Neuron (in vitro differentiated cells): ENCODE measurements at regions not wholly inside any gene's neighbourhood (a gene's known extent, or its start where the extent isn't known, plus 50 kb on each side); places are given as distances from the start of the nearest gene placed in this dataset.

Source experiments
- H2AFZ ChIP-seq: one replicate; pipeline ENCODE4 v1.6.1; 2013; ENCODE audit warnings: low read depth, mild to moderate bottlenecking, inconsistent platforms, low read length, moderate library complexity
- H3K27me3 ChIP-seq: one replicate; pipeline ENCODE4 v1.6.1; 2013; ENCODE audit warnings: low read length; ENCODE audit not compliant: insufficient read depth
- H3K36me3 ChIP-seq: one replicate; pipeline ENCODE4 v1.6.1; 2013; ENCODE audit warnings: low read length; ENCODE audit not compliant: insufficient read depth
- H3K4me1 ChIP-seq: one replicate; pipeline ENCODE4 v1.6.1; 2013; ENCODE audit warnings: low read length; ENCODE audit not compliant: insufficient read depth
- H3K4me3 ChIP-seq: 2 replicates; pipeline ENCODE4 v1.5.1; 2013; ENCODE audit warnings: mild to moderate bottlenecking, low read length, moderate library complexity
- H3K9me3 ChIP-seq: one replicate; pipeline ENCODE4 v1.6.1; 2013; ENCODE audit warnings: low read length

DNA sequence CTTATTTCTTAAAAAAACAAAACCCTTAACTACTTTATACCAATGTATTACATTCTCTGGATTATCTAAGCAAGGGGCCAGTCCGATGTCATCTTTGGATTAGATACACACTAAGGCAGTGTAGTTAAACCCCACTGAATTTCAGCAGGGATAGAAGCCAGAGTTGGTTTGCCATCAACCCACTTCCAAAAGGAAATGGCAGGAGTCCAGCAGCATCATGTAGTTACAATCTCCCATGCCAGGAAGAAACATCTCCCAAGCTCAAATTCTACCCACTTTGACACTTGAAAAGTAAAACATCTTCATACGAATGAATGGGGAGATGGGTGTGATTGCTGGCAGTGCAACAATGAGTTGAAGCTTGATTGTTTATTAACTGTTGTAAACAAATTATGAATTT lies 203.5 kb upstream of the PLXNC1 start:
- Histone ChIP-seq H3K4me1 (no peaks in the 10 kb centered on the region), H3K27me3 (no peaks in the 10 kb centered on the region), H3K36me3 (no peaks in the 10 kb centered on the region)

GRCh38 chr12:93946542-93947150 lies 201.7 kb upstream of the PLXNC1 start:
- H3K27me3 ChIP-seq = no peaks in the 10 kb centered on the region
- no peaks in the 10 kb centered on the region for H3K36me3 ChIP-seq
- H2AFZ ChIP-seq = no peak overlapping the region
- no peaks in the 10 kb centered on the region for H3K4me1 ChIP-seq
- peaks cover 3% of the 10 kb centered on the region for H3K9me3 ChIP-seq
- H3K4me3 ChIP-seq = no peak overlapping the region

More for the DNA sequence above, 203.5 kb upstream of the PLXNC1 start:
- Histone ChIP-seq H3K4me3 (no peak overlapping the region), H2AFZ (no peak overlapping the region), H3K9me3 (peaks cover 3% of the 10 kb centered on the region)

DNA sequence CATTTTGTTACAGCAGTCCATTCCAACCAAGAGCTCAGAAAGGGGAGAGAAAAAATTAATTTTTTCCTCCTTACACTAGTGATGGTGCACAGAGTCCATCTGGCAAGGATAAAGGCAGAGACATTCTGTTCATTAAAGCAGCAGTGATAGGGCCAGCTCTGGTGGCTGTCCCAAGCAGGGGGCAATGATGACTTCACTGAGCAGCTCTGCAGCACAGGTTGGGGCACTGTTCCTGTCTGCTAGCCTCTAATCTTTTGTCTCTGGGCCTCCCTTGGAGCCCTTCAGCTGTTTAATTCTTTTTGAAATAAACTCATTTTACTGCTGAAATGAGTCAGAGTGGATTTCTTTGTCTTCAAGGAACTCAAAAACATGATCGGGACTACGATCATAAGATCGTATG lies 200.9 kb upstream of the PLXNC1 start:
- no peak overlapping the region for H3K4me3 ChIP-seq
- H3K27me3 ChIP-seq = no peaks in the 10 kb centered on the region
- no peaks in the 10 kb centered on the region for H3K36me3 ChIP-seq
- peaks cover 3% of the 10 kb centered on the region for H3K9me3 ChIP-seq
- H2AFZ ChIP-seq = no peak overlapping the region
- H3K4me1 ChIP-seq = no peaks in the 10 kb centered on the region

- Histone ChIP-seq H3K4me3 (no peak overlapping the region), H3K27me3 (peaks cover 5% of the 10 kb centered on the region), H3K9me3 (peaks cover 3% of the 10 kb centered on the region), H3K4me1 (no peaks in the 10 kb centered on the region), H2AFZ (no peak overlapping the region), H3K36me3 (no peaks in the 10 kb centered on the region)
Observed at GRCh38 chr12:93950311-93950710, 198.1 kb upstream of the PLXNC1 start.

GRCh38 chr12:93954166-93955112 lies 193.9 kb upstream of the PLXNC1 start:
- H3K4me3 ChIP-seq = no peak overlapping the region
- H3K9me3 ChIP-seq = peaks cover 1% of the 10 kb centered on the region
- H3K27me3 ChIP-seq = peaks cover 5% of the 10 kb centered on the region
- H2AFZ ChIP-seq = no peak overlapping the region
- no peaks in the 10 kb centered on the region for H3K36me3 ChIP-seq
- H3K4me1 ChIP-seq = no peaks in the 10 kb centered on the region

- Histone ChIP-seq H3K4me3 (no peak overlapping the region), H3K9me3 (no peaks in the 10 kb centered on the region), H3K4me1 (no peaks in the 10 kb centered on the region), H3K36me3 (no peaks in the 10 kb centered on the region), H2AFZ (no peak overlapping the region), H3K27me3 (peaks cover 5% of the 10 kb centered on the region)
Observed at GRCh38 chr12:93956551-93956950, 191.8 kb upstream of the PLXNC1 start.

- no peaks in the 10 kb centered on the region for H3K4me1 ChIP-seq
- no peak overlapping the region for H2AFZ ChIP-seq
- H3K27me3 ChIP-seq = peaks cover 5% of the 10 kb centered on the region
- no peak overlapping the region for H3K4me3 ChIP-seq
- no peaks in the 10 kb centered on the region for H3K36me3 ChIP-seq
- H3K9me3 ChIP-seq = no peaks in the 10 kb centered on the region
Observed at GRCh38 chr12:93957168-93957567, 191.2 kb upstream of the PLXNC1 start.

GRCh38 chr12:93957870-93958269 lies 190.5 kb upstream of the PLXNC1 start:
- peaks cover 5% of the 10 kb centered on the region for H3K27me3 ChIP-seq
- H3K4me1 ChIP-seq = no peaks in the 10 kb centered on the region
- H2AFZ ChIP-seq = no peak overlapping the region
- H3K9me3 ChIP-seq = no peaks in the 10 kb centered on the region
- no peaks in the 10 kb centered on the region for H3K36me3 ChIP-seq
- H3K4me3 ChIP-seq = no peak overlapping the region

DNA sequence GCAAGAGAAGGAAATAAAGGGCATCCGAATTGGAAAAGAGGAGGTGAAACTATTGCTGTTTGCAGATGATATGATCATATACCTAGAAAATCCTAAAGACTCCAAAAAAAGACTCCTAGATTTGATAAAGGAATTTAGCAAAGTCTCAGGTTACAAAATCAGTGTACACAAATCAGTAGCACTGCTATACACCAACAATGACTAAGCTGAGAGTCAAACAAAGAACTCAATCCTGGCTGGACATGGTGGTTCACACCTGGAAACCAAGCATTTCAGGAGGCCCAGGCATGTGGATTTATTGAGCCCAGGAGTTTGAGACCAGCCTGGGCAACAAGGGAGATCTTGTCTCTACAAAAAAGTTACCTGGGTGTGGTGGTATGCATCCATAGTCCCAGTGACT lies 188.7 kb upstream of the PLXNC1 start:
- no peaks in the 10 kb centered on the region for H3K4me1 ChIP-seq
- no peaks in the 10 kb centered on the region for H3K9me3 ChIP-seq
- no peak overlapping the region for H3K4me3 ChIP-seq
- no peak overlapping the region for H2AFZ ChIP-seq
- H3K27me3 ChIP-seq = peaks cover 5% of the 10 kb centered on the region
- no peaks in the 10 kb centered on the region for H3K36me3 ChIP-seq

- Histone ChIP-seq H3K4me1 (no peaks in the 10 kb centered on the region), H3K9me3 (no peaks in the 10 kb centered on the region), H2AFZ (no peak overlapping the region), H3K4me3 (no peak overlapping the region), H3K36me3 (no peaks in the 10 kb centered on the region), H3K27me3 (peaks cover 3% of the 10 kb centered on the region)
Observed at GRCh38 chr12:93960521-93960920, 187.9 kb upstream of the PLXNC1 start.

- Histone ChIP-seq H3K4me3 (no peak overlapping the region), H3K27me3 (peaks cover 3% of the 10 kb centered on the region), H3K4me1 (no peaks in the 10 kb centered on the region), H2AFZ (no peak overlapping the region), H3K36me3 (no peaks in the 10 kb centered on the region), H3K9me3 (no peaks in the 10 kb centered on the region)
Observed at GRCh38 chr12:93962336-93962735, 186.0 kb upstream of the PLXNC1 start.

GRCh38 chr12:93964936-93965335 lies 183.4 kb upstream of the PLXNC1 start:
- no peaks in the 10 kb centered on the region for H3K4me1 ChIP-seq
- peaks cover 3% of the 10 kb centered on the region for H3K27me3 ChIP-seq
- H3K9me3 ChIP-seq = no peaks in the 10 kb centered on the region

GRCh38 chr12:93966516-93967133 lies 181.8 kb upstream of the PLXNC1 start:
- peaks cover 3% of the 10 kb centered on the region for H3K27me3 ChIP-seq
- no peak overlapping the region for H3K4me3 ChIP-seq

More at GRCh38 chr12:93964936-93965335, 183.4 kb upstream of the PLXNC1 start:
- H2AFZ ChIP-seq = no peak overlapping the region
- H3K36me3 ChIP-seq = no peaks in the 10 kb centered on the region
- H3K4me3 ChIP-seq = no peak overlapping the region

More at GRCh38 chr12:93966516-93967133, 181.8 kb upstream of the PLXNC1 start:
- no peaks in the 10 kb centered on the region for H3K4me1 ChIP-seq
- H3K9me3 ChIP-seq = no peaks in the 10 kb centered on the region
- H2AFZ ChIP-seq = no peak overlapping the region
- H3K36me3 ChIP-seq = no peaks in the 10 kb centered on the region
